DMS153 treated with DMSO at 0.1 percent for 48 hours (cell line): ENCODE measurements at regions not wholly inside any gene's neighbourhood (a gene's known extent, or its start where the extent isn't known, plus 50 kb on each side); places are given as distances from the start of the nearest gene placed in this dataset.
A peak's percentile ranks its signal among the peaks of the same experiment; 100 is the strongest.
"Not testable (repeated sequence)": the region's sequence is repeated elsewhere in the genome, so short reads cannot be mapped to it uniquely, and the experiment has no call there.

Experiments used
- DNase-seq: peaks from one replicate; lab custom pipeline; 2025; ENCODE audit not compliant: unreplicated experiment; lab: John Stamatoyannopoulos, UW

DNA sequence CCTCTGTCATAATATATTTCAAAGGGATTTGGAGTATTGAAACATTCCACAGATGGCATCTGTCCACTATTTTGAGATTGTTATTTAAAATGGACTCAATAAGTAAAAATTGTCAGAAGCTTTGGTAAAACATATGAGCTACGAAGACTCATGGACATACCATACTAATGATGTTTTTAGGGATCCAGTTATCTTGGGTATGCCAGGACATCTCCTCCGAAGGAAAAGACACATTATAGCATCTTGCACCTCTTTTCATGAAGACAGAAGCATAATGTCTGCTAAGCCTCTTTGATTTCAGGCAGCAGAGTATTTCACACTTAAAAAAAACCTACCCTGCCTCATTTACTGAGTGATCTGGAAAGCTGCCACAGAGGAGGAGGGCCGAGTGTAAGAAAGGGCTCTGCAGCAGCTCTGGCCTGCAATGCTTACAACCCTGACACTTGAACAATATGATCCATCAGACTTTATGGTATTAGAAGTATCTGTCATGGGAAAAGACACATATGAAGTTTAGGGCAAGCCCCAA lies 284.8 kb downstream of the TUSC7 start:
- no peak for DNase-seq

DNA sequence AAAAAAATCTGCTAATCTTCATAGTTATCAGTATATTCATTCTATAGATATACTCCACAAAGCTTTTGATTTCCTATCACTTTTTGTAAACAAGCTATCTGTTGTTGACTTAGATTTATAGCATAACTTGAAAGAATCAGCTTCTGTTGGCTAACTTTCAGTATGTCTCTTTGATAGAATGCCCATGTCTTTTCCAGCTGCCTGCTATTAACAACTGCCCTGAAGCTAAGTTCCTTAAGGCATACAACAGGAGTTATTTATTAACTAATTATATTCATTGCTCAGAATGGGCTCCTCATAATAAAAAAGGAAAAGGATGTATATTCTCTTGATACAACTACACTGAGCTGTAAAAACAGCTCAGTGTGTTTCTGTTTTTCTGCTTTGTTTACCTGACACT lies 293.9 kb downstream of the TUSC7 start:
- DNase-seq, result no peak

DNA sequence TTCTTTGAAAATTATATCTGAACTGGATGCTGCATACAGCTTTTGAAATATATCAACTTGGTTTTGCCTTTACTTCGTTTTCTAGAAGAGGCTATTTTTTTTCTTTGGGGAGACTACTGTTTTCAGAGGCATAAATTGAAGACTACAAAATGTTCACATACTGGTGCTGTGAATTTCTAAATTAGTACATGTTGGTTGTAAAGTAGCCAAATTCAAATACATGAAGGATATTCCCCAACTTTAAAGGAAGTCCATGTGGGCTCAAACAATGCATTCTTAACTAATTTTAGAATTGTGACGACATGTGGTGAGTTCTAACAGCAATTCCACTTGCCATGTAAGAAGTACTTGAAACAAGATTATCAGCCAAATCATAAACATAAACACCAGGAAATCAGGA lies 295.7 kb downstream of the TUSC7 start:
- DNase-seq, result no peak

DNA sequence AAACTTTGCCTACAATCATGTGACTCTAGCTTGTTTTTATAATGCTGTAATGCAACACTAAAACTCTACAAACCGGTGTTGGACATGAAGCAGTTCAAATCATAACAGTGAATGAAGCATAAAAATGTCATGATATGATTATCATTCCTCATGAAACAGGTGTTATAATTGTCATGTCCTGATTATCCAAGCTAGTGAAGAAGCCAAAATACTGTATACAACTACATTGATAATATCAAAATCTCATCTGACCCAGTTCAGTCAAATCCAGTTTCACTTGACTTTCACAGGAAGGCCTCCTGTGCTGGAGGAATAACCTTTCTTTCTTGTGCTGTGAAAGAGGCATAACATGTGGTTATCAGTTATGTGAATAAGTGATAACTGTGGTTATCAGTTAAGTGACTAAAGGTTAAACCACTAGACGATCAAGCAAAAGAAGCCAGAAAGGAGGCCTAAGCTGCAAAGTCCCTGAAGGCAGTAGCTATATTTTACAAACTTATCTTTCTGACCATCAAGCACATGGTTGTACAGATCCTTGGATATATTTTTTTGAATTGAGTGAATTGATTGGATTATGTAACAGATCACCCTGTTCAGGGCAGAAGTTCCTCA lies 296.4 kb downstream of the TUSC7 start:
- DNase-seq, result no peak

DNA sequence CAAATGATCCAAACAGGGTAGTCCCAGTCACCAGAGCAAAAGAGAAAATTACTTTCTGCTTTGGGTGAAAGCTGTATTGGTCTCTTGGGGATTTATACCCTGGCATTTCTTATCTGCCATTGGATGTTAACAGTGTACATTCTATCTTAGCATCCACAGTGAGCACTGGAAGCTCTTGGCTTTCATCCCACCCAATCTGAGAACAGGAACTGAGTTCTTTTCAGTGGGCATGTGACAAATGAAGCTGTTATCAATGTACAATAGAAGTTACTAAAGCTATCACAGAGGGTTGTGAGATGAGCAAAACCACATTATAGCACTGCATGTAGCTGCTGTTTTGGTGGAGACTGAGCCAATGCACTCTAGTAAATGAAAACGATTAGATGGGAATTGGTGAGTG lies 300.7 kb downstream of the TUSC7 start:
- DNase-seq, result no peak

DNA sequence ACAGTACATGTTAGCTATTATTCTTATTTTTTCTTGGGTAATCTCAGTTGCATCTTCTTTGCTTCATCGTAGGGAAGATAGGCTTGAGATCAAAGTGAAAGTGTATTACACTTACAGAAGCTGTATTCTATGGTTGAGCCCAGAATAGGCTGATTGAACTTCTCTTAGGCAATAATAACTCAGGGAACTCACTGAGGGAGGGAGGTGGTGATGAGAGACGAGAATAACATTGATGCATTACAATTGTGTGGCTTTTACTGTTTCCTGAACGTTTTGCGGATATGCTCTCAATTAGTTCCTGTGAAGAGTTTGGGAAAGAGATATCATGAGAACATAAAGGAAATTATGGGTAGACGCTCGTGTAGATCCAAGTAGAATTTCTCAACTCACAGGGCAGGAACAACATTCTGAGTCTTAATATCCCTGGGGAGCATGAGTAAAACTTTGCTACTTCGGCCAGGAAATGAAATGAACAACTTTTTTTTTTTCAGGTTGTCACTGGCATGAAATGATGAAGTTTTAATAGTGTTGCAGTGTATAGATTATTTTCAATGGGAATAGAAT lies 302.2 kb downstream of the TUSC7 start:
- DNase-seq, result no peak

DNA sequence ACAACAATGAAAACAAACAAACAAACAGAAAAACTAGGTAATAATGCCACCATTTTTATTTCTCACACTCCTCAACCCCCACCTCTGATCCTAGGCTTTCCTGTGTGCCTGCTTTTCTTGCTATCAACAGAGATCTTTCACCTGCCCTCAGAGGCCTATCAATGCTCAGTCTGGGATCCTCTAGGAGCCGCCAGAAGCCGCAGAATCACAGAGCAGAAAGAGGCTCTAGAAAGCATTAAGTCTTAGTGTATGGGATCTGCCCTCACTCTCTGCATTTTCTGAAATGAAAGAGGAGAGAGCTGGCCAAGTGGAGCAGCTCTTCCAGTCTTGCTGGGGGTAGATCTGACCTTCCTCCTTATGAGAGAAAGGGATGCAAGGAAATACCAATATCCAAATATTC lies 306.8 kb downstream of the TUSC7 start:
- DNase-seq, result no peak

DNA sequence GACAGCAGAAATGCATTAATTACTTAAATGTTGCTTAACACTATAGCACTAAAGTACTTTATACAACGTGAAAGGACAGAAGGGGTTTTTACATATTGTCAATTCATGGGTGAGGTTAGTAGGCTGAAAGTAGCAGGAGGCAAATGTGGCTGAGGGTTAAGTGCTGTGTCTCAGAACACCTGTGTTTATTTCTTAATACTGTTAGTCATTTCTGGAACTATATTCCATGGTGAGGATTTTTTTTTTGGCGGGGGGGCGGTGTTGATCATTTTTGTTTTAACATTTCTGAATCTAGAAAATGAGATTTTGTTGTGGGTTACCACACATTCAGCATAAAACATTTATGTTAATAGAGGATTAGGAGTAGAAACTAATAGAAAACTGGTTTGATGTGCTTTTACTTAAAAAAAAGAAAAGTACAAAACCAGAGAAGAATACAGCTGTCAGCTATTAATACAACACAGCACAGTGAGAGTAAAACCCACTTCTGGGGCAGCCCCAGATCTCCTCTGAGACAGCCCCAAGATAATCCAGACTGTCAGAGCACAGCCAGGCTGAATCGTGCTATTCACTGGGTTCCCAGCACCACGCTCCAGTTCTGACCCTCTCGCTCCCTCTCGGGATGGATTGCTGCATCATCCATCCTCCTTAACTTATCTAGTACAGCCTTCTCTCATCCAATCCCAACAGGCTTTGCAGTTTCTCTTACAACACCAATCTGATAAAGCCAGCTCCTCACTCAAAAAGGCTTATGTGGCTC lies 307.7 kb downstream of the TUSC7 start:
- no peak for DNase-seq

DNA sequence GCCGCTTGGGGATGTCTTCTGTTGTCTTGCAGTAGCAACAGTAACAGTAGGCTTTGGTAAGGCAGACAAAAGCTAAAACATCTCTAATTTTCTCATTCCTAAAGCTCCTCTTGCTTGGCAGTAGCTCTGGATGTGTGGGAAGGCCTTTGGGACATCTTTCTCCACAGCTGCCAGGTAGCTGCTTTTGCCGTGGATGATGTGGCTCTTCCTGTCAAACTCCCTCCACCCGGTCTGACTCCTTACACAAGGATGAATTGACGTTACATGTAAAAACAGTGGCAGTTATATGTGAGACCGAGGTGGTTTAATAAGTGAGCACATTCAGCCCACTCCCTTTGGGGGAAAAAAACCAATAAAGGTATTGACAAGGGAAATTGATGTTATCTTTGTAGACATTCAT lies 309.1 kb downstream of the TUSC7 start:
- DNase-seq, result no peak

DNA sequence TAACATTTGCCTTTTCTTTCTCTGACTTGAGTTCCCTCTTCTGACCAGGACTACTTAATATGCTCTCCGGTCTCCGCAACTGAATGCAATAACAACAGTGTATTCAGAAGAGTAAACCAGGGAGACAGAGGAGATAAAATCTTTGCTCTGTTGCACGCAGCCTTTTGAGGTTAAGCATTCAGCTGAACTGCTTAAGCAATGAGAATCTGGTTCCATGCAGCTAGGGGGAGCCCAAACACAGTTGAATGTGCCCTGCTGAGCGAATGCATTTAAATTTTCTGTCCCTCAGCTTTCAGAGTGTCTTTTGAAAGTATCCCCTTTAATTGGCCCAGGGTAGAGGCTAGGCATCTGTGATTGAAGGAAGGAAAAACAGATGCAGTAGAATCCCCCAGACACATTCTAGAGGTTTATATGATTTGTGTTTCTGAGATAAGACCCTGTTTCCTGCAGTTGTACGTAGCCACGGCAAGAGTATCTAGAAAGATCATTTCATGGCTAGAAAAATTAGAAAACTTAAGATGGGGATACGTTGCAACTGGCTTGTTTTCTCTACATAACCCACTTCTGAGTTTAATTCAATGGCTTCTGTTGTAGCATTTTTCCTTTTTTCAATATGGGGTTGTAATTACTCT lies 309.6 kb downstream of the TUSC7 start:
- peak; percentile 73 for DNase-seq

DNA sequence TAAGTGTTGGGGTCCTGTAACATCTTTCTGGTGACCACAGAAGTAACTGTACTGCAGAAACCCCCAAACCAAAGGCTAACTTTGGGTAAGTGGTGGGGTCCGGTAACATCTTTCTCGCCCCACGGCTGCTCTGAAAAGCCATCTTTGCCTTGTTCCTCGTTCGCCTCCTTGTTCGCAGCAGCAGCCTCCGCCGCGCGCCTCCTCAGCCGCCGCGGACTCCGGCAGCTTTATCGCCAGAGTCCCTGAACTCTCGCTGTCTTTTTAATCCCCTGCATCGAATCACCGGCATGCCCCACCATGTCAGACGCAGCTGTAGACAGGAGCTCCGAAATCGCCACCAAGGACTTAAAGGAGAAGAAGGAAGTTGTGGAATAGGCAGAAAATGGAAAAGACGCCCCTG lies 316.8 kb downstream of the TUSC7 start:
- DNase-seq, result no peak

DNA sequence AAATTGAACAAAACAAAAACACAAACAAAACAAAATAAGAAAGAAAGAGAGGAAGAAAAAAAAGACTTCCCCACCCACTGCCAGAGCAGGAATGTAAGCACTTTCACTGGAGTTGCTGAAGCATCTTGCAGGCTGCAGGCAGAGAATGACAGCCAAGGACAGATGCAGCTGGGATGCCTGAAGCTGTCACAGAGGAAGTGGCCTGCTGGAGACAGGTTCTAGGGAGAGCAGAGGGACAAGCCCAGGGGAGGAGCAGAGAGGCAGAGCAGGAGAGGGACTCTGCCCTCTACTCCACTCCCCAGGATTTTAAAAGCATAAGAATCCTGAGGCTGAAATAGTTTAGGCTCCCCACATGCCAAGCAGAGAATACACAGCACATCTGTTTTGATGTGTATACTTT lies 326.2 kb downstream of the TUSC7 start:
- no peak for DNase-seq

DNA sequence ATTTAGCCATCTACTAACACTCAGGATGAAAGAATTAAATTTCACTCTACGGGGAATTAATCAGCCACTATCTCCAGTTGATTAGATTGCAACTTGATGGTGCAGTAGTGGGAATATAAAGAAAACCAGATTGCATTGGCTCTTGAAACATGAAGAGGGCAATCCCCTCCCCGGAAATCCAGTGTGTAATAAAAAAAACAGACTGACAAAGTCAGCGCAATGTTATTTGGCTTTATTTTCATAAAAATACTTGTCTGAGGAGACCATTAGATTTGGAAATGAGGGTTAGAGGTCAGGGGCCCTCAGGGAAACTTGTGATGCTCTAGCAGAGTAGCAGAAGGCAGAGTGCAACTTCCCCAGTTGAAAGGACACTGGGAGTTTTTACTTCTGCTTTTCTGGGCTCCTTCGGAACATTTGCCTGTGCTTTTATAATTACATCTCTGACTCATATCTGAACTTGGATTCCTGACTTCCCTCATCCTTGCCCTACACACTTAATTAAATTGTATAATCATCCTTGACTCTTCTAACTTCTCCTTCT lies 326.8 kb downstream of the TUSC7 start:
- no peak for DNase-seq

DNA sequence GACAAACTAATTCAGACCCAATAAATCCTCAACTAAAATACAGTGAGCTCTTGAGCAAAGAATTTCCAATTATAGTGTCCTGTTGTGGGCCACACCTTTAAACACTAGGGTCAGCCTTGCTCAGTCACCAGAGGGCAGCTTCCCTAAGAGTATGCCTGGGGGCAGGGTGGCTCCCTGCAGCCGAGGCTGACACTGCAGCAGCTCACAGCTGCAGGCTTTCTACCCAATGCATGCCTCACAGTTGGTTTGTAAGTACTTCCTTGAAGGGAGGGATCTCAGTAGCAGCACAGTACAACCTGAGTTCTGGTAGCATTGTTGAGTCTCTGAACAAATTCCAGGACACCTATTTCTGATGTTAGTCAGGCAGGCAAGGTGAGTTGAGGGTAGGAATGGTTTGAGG lies 335.6 kb downstream of the TUSC7 start:
- DNase-seq, result peak; percentile 38

DNA sequence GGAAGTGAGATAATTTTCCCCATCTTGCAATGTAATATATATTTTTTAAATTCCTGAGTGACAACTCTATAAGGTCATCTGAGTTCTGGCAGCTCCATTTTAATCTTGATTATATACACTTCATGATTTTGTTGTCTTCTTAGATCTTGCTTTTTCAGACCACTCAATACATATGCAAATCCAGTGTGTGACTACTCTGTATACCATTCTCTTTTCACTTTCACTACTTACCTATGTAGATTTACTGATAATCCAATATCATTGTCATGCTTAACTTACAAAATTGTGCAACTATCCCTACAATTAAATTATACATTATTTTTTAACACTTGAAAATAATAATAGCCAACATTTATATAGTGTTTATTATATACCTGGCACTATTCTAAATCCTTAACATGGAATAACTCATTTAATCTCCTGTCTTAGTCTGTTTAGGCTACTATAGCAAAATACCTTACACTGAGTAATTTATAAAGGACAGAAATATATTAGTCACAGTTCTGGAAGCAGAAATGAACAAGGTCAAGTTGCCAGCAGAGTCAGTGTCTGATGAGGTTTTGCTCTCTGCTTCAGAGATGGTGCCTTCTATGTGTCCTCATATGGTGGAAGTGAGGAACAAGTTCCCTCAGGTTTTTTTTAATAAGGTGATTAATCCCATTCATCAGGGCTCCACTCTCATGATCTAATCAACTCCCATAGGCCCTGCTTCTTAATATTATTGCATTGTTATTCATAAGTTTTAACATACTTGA lies 338.5 kb downstream of the TUSC7 start:
- DNase-seq, result no peak

DNA sequence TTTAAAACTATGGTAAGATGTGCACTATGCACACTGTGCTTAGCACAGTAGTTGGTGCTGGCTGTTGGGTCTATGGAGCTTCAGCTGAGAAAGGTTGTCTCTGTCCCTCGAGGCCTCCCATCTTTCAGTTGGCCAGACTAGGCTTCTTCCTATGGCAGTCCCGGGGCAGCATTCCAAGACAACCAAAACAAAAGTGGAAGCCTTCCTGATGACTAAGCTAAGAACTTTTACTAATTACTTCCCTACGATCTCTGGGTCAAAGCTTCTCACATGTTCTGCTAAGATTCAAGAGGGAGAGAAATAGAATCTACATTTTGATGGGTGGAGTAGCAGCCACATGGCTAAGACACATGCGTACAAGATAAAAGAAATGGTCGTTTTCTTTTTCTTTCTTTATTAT lies 342.8 kb downstream of the TUSC7 start:
- no peak for DNase-seq

DNA sequence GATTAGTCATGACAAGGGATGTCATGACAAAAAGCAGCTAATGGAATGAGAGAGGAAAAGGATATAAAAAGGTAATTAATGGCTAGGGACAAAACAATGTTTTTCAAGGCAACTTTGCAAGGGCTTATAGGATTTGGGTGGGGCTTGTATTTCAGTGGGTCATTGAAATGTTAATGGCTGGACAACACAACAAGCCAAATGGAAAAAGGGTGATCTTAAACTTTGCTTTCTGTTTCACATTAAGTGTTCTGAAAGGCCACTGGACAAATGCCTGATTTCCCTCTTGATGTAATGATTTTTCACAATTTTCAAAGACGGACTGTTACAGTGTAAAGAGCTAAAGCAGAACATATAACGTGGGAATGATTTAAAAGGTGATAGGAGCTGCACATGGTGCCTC lies 345.0 kb downstream of the TUSC7 start:
- DNase-seq, result no peak

DNA sequence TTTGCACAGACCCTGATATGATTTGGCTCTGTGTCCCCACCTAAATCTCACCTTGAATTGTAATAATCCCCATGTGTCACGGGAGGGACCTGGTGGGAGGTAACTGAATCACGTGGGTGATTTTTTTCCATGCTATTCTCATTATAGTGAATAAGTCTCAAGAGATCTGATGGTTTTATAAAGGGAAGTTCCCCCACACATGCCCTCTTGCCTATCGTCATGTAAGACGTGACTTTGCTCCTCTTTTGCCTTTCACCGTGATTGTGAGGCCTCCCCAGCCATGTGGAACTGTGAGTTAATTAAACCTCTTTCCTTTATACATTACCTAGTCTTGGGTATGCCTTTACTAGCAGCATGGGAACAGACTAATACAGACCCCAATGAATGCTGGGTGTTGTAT lies 347.4 kb downstream of the TUSC7 start:
- DNase-seq, result not testable (repeated sequence)

DNA sequence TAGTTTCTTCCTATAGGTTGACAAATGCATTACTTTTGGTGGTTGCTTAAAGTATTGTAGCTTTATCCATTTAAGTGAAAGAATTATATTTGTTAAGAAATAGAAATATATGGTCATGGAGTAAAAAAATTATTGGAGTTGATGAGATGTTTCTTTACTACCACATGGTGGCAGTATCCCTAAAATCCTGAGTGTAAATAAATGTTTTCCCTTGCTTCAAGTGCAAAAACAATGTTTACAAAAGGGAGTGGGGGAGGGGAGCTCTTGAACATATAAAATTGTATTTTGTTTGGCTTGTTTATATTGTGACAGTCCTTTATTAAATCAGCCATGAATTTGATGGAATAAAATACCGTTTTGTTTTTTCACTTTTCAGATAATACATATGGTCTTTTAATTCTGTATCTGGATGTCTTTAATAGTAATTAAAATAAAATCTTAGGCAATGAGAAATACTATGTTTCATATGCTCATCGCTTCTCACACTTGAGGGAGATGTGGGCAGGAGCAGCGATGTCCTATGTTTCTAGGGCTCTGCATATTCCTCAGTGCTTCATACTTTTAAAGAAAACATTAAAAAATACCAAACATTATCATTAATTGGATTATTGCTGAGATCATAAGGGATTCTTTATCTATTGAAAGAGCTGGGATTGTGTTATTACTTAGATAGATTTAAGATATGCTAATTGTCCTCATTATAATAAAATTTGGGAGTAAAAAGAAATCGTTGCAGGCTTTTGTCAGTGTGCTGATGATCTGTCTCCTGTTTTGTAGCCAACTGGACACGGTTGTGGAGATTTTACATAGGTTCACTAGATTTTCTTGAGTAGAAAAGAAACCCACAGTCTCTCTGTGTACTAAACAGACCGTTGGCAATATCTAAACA lies 349.7 kb downstream of the TUSC7 start:
- peak; percentile 18 for DNase-seq

DNA sequence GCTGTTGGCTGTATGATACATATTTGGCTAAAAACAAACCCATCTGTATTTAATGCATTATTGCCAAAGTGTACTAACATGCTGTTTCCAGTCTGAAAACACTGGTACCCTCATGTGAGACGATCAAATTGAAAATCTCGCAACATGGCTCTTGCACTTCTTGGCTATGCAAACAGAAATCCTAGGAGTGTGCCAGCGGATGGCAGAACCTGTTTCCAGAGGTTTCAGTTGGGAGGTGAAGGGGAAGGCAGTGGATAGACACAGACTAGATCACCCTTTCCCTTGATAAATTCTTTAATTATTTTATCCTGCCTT lies 350.3 kb downstream of the TUSC7 start:
- no peak for DNase-seq
